ENCODE measurements at regions not wholly inside any gene's neighbourhood (a gene's known extent, or its start where the extent isn't known, plus 50 kb on each side); places are given as distances from the start of the nearest gene placed in this dataset.
"Not testable (repeated sequence)": the region's sequence is repeated elsewhere in the genome, so short reads cannot be mapped to it uniquely, and the experiment has no call there.

DNA sequence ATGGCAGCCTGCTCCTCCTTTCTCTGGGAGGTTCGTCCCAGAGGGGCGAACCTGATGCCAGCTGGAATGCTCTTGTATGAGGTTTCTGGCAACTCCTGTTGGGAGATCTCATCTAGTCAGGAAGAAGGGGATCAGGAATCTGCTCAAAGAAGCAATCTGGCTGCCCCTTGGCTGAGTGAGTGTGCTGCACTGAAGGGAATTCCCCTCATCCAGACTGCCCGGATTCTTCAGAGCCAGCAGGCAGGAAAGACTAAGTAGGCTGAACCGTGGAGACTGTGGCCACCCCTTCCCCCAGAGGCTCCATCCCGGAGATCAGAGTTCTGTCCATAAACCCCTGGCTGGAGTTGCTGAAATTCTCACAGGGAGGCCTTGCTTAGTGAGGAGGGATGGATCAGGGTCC, 476.0 kb downstream of the CSNK1G3 start:
- no peaks in the 10 kb centered on the region for H3K79me2 ChIP-seq (ENCODE audit: insufficient read depth, low read depth)
- H3K4me1 ChIP-seq (ENCODE audit: low read depth, poor library complexity, severe bottlenecking), result peaks cover 6% of the 10 kb centered on the region
- no peak overlapping the region for H3K4me2 ChIP-seq
- no peaks in the 10 kb centered on the region for H4K20me1 ChIP-seq (ENCODE audit: insufficient read depth)
- H3K36me3 ChIP-seq (ENCODE audit: insufficient read depth), result no peaks in the 10 kb centered on the region
- no peak for TF ChIP-seq CTCF (conservative IDR thresholded peaks at IDR 0.05; ENCODE audit: low read depth, low read length)
- H3K9ac ChIP-seq, result no peak overlapping the region
- no peak overlapping the region for H2AFZ ChIP-seq (ENCODE audit: low read depth)
- no peak overlapping the region for H3K27ac ChIP-seq
- H3K4me3 ChIP-seq (IDR thresholded peaks at IDR 0.05; ENCODE audit: insufficient read depth, low read depth, low read length), result no peak overlapping the region
- no peaks in the 10 kb centered on the region for H3K27me3 ChIP-seq (ENCODE audit: insufficient read depth, low read depth)

GRCh38 chr5:123976379-123977033, 464.5 kb downstream of the CSNK1G3 start:
- Histone ChIP-seq H2AFZ (ENCODE audit: low read depth) (no peak overlapping the region), H3K4me2 (no peak overlapping the region)

GRCh38 chr5:123975521-123975920, 463.5 kb downstream of the CSNK1G3 start:
- H3K4me2 ChIP-seq; H3K27me3 ChIP-seq (ENCODE audit: insufficient read depth, low read depth): not testable (repeated sequence)

More at GRCh38 chr5:123976379-123977033, 464.5 kb downstream of the CSNK1G3 start:
- H3K27ac ChIP-seq, result no peak overlapping the region
- H3K9ac ChIP-seq, result no peak overlapping the region
- no peaks in the 10 kb centered on the region for H4K20me1 ChIP-seq (ENCODE audit: insufficient read depth)
- TF ChIP-seq CTCF (conservative IDR thresholded peaks at IDR 0.05; ENCODE audit: low read depth, low read length), result no peak
- no peak overlapping the region for H3K4me3 ChIP-seq (IDR thresholded peaks at IDR 0.05; ENCODE audit: insufficient read depth, low read depth, low read length)
- no peaks in the 10 kb centered on the region for H3K4me1 ChIP-seq (ENCODE audit: low read depth, poor library complexity, severe bottlenecking)
- no peaks in the 10 kb centered on the region for H3K36me3 ChIP-seq (ENCODE audit: insufficient read depth)
- no peaks in the 10 kb centered on the region for H3K79me2 ChIP-seq (ENCODE audit: insufficient read depth, low read depth)
- no peaks in the 10 kb centered on the region for H3K27me3 ChIP-seq (ENCODE audit: insufficient read depth, low read depth)

GRCh38 chr5:123966781-123967180, 454.8 kb downstream of the CSNK1G3 start:
- Histone ChIP-seq H3K79me2 (ENCODE audit: insufficient read depth, low read depth) (no peaks in the 10 kb centered on the region), H3K9ac (no peak overlapping the region), H4K20me1 (ENCODE audit: insufficient read depth) (no peaks in the 10 kb centered on the region), H2AFZ (ENCODE audit: low read depth) (no peak overlapping the region), H3K4me2 (no peak overlapping the region), H3K4me1 (ENCODE audit: low read depth, poor library complexity, severe bottlenecking) (no peaks in the 10 kb centered on the region), H3K36me3 (ENCODE audit: insufficient read depth) (no peaks in the 10 kb centered on the region), H3K27me3 (ENCODE audit: insufficient read depth, low read depth) (no peaks in the 10 kb centered on the region), H3K27ac (no peak overlapping the region), H3K4me3 (IDR thresholded peaks at IDR 0.05; ENCODE audit: insufficient read depth, low read depth, low read length) (no peak overlapping the region)
- no peak for TF ChIP-seq CTCF (conservative IDR thresholded peaks at IDR 0.05; ENCODE audit: low read depth, low read length)

More at GRCh38 chr5:123975521-123975920, 463.5 kb downstream of the CSNK1G3 start:
- H3K79me2 ChIP-seq (ENCODE audit: insufficient read depth, low read depth); H4K20me1 ChIP-seq (ENCODE audit: insufficient read depth); H3K36me3 ChIP-seq (ENCODE audit: insufficient read depth); H3K27ac ChIP-seq; H3K4me3 ChIP-seq (IDR thresholded peaks at IDR 0.05; ENCODE audit: insufficient read depth, low read depth, low read length); H3K9ac ChIP-seq; H3K4me1 ChIP-seq (ENCODE audit: low read depth, poor library complexity, severe bottlenecking); H2AFZ ChIP-seq (ENCODE audit: low read depth): not testable (repeated sequence)

DNA sequence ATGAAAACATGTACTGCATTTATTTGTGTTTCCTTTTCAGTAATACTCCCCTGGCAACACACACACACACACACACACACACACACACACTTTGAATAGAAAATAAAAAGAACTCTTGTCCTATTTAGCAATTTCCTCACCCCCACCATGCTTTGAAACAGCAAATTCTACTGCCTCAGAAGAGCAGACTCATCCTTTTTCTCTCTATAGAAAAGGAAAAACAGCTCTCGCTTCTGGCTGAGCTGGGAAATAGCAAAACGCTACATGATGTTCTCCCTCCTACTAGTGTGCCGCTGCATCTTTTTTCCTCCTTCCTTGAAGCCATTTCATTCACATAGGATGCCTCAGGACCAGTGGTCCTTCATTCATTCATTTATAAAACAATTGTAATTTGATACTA, 453.6 kb downstream of the CSNK1G3 start:
- Histone ChIP-seq H3K27me3 (ENCODE audit: insufficient read depth, low read depth) (no peaks in the 10 kb centered on the region), H3K4me2 (no peak overlapping the region), H3K4me3 (IDR thresholded peaks at IDR 0.05; ENCODE audit: insufficient read depth, low read depth, low read length) (no peak overlapping the region), H2AFZ (ENCODE audit: low read depth) (no peak overlapping the region), H3K9ac (no peak overlapping the region), H3K79me2 (ENCODE audit: insufficient read depth, low read depth) (no peaks in the 10 kb centered on the region), H4K20me1 (ENCODE audit: insufficient read depth) (no peaks in the 10 kb centered on the region), H3K4me1 (ENCODE audit: low read depth, poor library complexity, severe bottlenecking) (no peaks in the 10 kb centered on the region), H3K36me3 (ENCODE audit: insufficient read depth) (no peaks in the 10 kb centered on the region), H3K27ac (no peak overlapping the region)
- no peak for TF ChIP-seq CTCF (conservative IDR thresholded peaks at IDR 0.05; ENCODE audit: low read depth, low read length)
